ENCODE measurements at regions not wholly inside any gene's neighbourhood (a gene's known extent, or its start where the extent isn't known, plus 50 kb on each side); places are given as distances from the start of the nearest gene placed in this dataset.

DNA sequence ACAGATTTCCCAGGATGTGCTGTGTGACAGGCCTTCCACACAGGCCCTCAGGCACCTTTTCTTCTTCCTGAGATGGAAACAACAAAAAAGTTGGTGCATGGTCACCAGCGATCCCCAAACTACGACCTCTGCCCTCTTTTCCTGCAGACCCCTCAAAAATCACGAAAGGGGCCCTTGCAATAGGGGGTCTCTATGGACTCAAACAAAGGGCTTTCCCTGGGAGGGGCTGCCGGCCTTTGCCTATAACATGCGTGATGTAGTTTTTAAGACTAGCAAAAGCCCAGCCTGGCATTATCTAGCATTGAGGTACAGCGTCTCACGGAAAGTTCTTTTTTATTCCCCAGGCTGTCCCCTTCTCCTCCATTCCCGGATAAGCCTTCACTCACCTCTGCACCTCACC lies 71.2 kb downstream of the DIO3 start:
- TF ChIP-seq, protein P1, sequence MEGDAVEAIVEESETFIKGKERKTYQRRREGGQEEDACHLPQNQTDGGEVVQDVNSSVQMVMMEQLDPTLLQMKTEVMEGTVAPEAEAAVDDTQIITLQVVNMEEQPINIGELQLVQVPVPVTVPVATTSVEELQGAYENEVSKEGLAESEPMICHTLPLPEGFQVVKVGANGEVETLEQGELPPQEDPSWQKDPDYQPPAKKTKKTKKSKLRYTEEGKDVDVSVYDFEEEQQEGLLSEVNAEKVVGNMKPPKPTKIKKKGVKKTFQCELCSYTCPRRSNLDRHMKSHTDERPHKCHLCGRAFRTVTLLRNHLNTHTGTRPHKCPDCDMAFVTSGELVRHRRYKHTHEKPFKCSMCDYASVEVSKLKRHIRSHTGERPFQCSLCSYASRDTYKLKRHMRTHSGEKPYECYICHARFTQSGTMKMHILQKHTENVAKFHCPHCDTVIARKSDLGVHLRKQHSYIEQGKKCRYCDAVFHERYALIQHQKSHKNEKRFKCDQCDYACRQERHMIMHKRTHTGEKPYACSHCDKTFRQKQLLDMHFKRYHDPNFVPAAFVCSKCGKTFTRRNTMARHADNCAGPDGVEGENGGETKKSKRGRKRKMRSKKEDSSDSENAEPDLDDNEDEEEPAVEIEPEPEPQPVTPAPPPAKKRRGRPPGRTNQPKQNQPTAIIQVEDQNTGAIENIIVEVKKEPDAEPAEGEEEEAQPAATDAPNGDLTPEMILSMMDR (IDR thresholded peaks at IDR 0.05; ENCODE audit: insufficient read depth, low read length, poor library complexity, severe bottlenecking) = no peak

DNA sequence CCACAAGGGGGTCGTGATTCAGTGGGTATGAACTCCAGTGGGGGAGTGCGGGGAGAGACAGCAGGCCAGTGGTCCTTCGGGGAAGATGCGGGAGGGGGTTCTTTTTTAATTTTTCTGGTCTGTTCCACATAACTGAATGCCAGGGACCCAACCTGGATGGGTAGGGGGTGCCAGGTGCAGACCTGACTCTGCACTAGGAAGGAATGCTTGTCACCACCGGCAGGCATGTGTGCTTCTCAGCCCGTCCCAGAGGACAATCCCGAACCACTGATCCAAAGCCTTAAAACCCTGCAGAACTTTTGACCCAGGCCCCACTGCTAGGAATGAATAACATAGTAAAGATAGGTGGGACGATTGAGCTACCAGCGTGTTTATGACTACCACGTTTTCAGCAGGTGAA lies 72.0 kb downstream of the DIO3 start:
- TF ChIP-seq, protein P1 (IDR thresholded peaks at IDR 0.05; ENCODE audit: insufficient read depth, low read length, poor library complexity, severe bottlenecking) = no peak
- DNase-seq (ENCODE audit: extremely low read depth, insufficient read length) = no peak
- no peaks in the 10 kb centered on the region; the same call in 1 of the 2 replicates for H3K27me3 ChIP-seq (replicated peaks; ENCODE audit: control insufficient read depth, insufficient read depth, low read length)
- no peaks in the 10 kb centered on the region for H3K36me3 ChIP-seq (ENCODE audit: control insufficient read depth, insufficient read depth, low read length)
- no peak overlapping the region for H3K4me3 ChIP-seq (replicated peaks; ENCODE audit: low read depth, low read length)

More for the DNA sequence above, 71.2 kb downstream of the DIO3 start:
- Histone ChIP-seq H3K27me3 (replicated peaks; ENCODE audit: control insufficient read depth, insufficient read depth, low read length) (no peaks in the 10 kb centered on the region; the same call in 1 of the 2 replicates), H3K4me3 (replicated peaks; ENCODE audit: low read depth, low read length) (no peak overlapping the region), H3K36me3 (ENCODE audit: control insufficient read depth, insufficient read depth, low read length) (no peaks in the 10 kb centered on the region)
- DNase-seq (ENCODE audit: extremely low read depth, insufficient read length) = no peak

DNA sequence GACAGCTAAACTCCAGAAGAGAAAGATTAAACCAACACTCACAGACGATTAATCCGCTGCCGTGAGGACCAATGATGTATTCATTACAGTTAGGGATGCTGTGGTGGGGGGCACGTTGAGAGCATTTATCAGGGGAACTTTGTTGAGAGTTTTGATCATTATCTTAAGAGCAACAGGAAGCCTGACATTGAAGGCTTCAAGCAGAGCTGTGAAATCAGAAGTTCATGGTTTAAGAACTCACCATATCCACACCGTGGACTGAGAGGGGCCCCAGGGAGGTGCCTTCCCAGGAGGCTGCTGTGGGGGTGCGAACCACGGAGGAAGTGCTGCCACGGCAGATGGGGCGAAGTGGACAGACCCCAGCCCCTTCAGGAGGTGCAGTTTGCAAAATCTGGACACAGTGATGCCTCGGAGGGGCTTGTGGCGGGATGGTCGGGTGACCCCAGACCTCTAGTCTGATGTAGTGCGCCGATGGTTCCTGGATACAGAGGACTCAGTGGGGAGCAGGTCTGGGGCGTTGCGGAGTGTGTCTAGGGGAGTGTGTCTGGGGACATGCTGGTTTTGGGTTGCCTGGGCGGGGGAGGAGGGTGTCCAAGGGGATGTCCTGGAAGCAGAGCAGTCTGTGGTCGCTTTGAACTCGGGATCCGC lies 73.0 kb downstream of the DIO3 start:
- Histone ChIP-seq H3K27me3 (replicated peaks; ENCODE audit: control insufficient read depth, insufficient read depth, low read length) (no peaks in the 10 kb centered on the region; the same call in 1 of the 2 replicates), H3K36me3 (ENCODE audit: control insufficient read depth, insufficient read depth, low read length) (no peaks in the 10 kb centered on the region), H3K4me3 (replicated peaks; ENCODE audit: low read depth, low read length) (no peak overlapping the region)
- DNase-seq (ENCODE audit: extremely low read depth, insufficient read length) = no peak
- TF ChIP-seq, protein P1 (IDR thresholded peaks at IDR 0.05; ENCODE audit: insufficient read depth, low read length, poor library complexity, severe bottlenecking) = no peak

DNA sequence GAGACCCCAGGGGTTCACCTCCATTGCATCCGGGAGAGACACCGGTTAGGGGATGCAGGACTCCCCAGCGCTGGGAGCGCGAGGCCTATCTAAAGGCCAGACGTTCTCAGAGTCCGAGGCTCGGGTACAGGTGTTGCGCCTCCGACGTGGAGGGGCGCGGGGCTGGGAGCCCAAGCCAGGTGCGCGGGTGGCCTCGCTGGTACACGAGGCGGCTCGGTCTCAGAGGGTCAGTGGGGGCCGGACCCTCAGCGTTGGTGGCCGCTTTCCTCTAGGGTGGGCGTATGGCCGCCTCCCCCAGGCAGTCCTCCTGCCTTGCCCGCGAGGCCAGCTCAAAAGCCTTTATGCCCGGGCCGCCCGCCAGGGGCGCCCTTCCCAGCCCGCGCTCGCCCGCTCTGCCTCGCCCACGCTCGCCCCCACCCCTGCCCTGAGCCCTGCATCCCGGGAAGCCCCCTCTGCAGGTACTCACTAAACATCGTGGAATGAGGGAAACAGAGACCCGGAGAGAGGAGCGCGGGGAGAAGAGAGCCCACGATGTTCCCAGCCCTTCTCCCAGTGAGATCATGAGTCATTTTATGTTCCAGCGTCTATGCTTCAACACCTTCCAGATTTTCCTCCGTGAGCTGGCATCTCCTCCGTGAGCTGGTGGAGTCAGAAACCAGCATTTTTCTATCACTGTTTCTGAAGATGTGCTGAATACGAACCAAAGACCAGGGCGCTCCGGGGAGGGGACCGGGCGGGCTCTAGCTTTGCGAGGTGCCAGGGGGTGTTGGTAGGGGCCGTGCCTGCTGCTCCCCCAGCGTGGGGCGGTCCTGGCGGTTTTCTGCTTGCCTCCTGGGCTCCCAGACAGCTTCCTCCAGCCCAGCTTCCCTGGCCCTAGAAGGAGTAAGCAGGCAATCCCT lies 73.8 kb downstream of the DIO3 start:
- Histone ChIP-seq H3K27me3 (replicated peaks; ENCODE audit: control insufficient read depth, insufficient read depth, low read length) (no peaks in the 10 kb centered on the region; the same call in 1 of the 2 replicates), H3K36me3 (ENCODE audit: control insufficient read depth, insufficient read depth, low read length) (no peaks in the 10 kb centered on the region), H3K4me3 (replicated peaks; ENCODE audit: low read depth, low read length) (no peak overlapping the region)
- TF ChIP-seq, protein P1 (IDR thresholded peaks at IDR 0.05; ENCODE audit: insufficient read depth, low read length, poor library complexity, severe bottlenecking) = no peak
- DNase-seq (ENCODE audit: extremely low read depth, insufficient read length) = no peak

DNA sequence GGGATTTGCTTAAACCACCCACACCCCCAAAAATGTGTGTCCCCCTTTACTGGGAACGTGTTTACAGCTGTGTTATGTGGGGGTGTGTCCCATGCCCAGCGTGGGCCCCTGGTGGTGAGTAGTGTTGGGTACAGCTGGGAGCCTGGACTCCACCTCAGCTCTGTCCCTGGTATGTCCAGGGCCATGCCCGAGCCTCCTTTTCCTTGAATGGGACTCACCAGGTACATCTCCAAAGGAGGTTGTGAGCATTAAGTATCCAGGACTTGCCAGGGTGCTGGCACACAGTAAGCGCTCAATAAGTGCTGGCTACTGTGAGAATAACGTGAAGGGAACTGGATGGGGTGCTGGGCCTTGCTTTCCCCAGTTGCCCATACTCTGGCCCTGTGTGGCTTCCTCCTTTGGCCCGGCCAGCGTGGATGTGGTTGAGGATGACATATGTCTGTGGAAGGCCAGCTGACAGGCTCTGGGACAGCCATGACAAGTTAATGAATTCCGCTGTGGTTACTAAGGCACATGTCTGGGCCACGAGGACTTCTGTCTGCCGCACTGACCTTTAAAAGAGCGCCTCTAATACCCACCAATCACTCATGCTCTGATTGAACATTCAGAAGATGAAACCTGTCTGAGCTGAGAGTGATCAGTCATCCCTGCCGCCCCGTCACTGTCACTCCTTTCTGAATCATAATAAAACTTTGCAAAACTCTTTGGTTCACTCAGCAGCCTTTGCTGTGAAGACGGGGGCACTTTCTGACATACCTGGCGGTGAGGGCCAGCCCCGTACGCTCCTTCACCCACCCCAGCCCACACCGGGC lies 74.7 kb downstream of the DIO3 start:
- TF ChIP-seq, protein P1 (IDR thresholded peaks at IDR 0.05; ENCODE audit: insufficient read depth, low read length, poor library complexity, severe bottlenecking) = no peak
- Histone ChIP-seq H3K4me3 (replicated peaks; ENCODE audit: low read depth, low read length) (no peak overlapping the region), H3K27me3 (replicated peaks; ENCODE audit: control insufficient read depth, insufficient read depth, low read length) (no peaks in the 10 kb centered on the region; the same call in 1 of the 2 replicates), H3K36me3 (ENCODE audit: control insufficient read depth, insufficient read depth, low read length) (no peaks in the 10 kb centered on the region)
- DNase-seq (ENCODE audit: extremely low read depth, insufficient read length) = no peak
